ENCODE measurements at regions not wholly inside any gene's neighbourhood (a gene's known extent, or its start where the extent isn't known, plus 50 kb on each side); places are given as distances from the start of the nearest gene placed in this dataset.

DNA sequence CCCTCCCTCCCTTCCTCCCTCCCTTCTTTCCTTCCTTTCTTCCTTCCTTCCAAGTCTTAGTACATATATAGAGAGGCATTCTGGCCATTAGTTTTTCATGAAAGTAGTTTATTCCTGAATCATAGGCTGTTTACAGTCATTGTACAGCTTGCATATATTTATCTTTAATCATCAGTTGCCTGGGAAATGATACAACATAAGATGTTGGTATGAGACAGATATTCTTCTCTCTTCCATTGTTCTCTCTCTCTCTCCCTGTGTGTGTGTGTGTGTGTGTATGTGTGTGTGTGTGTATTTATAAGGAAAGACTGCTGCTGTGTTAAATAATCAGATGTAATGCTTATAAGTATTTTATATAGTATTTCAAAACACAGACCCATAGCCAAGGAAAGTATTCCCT lies 289.8 kb upstream of the UBE2E3 start:
- H3K36me3 ChIP-seq (ENCODE audit: control insufficient read depth, insufficient read depth, low read length) = no peaks in the 10 kb centered on the region
- no peaks in the 10 kb centered on the region for H3K27me3 ChIP-seq (ENCODE audit: control insufficient read depth, insufficient read depth, low read length)
- TF ChIP-seq, protein P1, sequence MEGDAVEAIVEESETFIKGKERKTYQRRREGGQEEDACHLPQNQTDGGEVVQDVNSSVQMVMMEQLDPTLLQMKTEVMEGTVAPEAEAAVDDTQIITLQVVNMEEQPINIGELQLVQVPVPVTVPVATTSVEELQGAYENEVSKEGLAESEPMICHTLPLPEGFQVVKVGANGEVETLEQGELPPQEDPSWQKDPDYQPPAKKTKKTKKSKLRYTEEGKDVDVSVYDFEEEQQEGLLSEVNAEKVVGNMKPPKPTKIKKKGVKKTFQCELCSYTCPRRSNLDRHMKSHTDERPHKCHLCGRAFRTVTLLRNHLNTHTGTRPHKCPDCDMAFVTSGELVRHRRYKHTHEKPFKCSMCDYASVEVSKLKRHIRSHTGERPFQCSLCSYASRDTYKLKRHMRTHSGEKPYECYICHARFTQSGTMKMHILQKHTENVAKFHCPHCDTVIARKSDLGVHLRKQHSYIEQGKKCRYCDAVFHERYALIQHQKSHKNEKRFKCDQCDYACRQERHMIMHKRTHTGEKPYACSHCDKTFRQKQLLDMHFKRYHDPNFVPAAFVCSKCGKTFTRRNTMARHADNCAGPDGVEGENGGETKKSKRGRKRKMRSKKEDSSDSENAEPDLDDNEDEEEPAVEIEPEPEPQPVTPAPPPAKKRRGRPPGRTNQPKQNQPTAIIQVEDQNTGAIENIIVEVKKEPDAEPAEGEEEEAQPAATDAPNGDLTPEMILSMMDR (IDR thresholded peaks at IDR 0.05) = no peak
- H3K4me1 ChIP-seq (ENCODE audit: control insufficient read depth, insufficient read depth, low read length) = no peaks in the 10 kb centered on the region
- no peak overlapping the region for H3K27ac Mint-ChIP-seq
- H3K27ac ChIP-seq (ENCODE audit: low read length) = no peak overlapping the region
- H3K27me3 Mint-ChIP-seq (ENCODE audit: low read depth in 2 of 2) = no peaks in the 10 kb centered on the region
- H3K4me3 ChIP-seq (ENCODE audit: low read length) = no peak overlapping the region
- H3K9me3 ChIP-seq (ENCODE audit: control insufficient read depth, insufficient read depth, low read length) = no peaks in the 10 kb centered on the region
- intact Hi-C loops (cut with micrococcal nuclease) = no loop called here
- H3K36me3 Mint-ChIP-seq = no peaks in the 10 kb centered on the region
- DNase-seq (no peak), ATAC-seq (no peak)
- H3K9me3 Mint-ChIP-seq = no peaks in the 10 kb centered on the region
- no peaks in the 10 kb centered on the region for H3K4me1 Mint-ChIP-seq
- no peak overlapping the region for H3K4me3 Mint-ChIP-seq

DNA sequence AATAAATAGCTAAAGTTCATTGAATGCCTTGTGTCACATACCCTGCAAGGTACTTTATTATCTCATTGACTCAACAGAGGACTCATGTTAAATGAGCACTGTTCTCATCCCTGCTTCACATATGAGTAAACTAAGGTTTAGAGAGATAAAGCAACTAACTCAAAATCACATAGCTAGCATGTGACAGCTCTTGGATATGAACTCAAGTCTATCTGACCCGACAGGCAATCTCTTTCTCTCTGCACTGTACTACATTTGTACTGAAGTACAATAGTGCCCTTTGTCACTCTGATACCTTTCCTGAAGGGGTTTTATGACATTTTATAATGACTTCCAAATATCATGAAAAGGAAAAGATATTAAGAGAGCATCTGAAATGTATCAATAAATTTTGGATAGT lies 297.5 kb upstream of the UBE2E3 start:
- Mint-ChIP-seq H3K27me3 (ENCODE audit: low read depth in 2 of 2) (peaks cover 2 to 9% of the 10 kb centered on the region in 2 donors), H3K27ac (no peak overlapping the region), H3K9me3 (peaks cover 0 to 2% of the 10 kb centered on the region in 2 donors), H3K36me3 (no peaks in the 10 kb centered on the region), H3K4me3 (no peak overlapping the region), H3K4me1 (no peaks in the 10 kb centered on the region)
- intact Hi-C loops (cut with micrococcal nuclease) = no loop called here
- ATAC-seq (no peak), DNase-seq (no peak)
- WGBS (ENCODE audit: insufficient coverage) = 73% methylated on average over 1 of the region's 1 CpG
- no peak overlapping the region for H3K27ac ChIP-seq (ENCODE audit: low read length)
- no peak overlapping the region for H3K4me3 ChIP-seq (ENCODE audit: low read length)
- no peaks in the 10 kb centered on the region for H3K36me3 ChIP-seq (ENCODE audit: control insufficient read depth, insufficient read depth, low read length)
- TF ChIP-seq, protein P1 (IDR thresholded peaks at IDR 0.05) = no peak
- no peaks in the 10 kb centered on the region for H3K4me1 ChIP-seq (ENCODE audit: control insufficient read depth, insufficient read depth, low read length)
- no peaks in the 10 kb centered on the region for H3K9me3 ChIP-seq (ENCODE audit: control insufficient read depth, insufficient read depth, low read length)
- H3K27me3 ChIP-seq (ENCODE audit: control insufficient read depth, insufficient read depth, low read length) = no peaks in the 10 kb centered on the region

DNA sequence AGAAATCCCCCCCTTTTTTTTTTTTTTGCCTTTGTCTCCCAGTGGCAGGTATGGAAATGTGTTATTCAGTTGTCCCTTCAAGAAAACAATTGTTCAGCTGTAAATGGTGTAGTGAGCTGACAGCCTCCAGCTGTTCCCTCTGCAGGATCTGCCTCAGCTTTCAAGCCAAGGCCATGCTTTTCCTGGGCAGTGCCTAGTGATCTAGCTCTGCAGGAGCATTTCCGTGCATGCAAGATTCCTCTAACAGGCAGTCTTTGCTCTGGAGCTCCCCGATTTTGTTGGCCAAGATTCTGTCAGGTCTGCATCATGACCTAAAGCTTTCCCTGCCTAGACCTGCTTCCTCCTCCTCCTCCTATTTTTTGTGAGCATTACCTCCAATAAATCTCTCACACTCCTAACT lies 300.7 kb upstream of the UBE2E3 start:
- H3K4me1 ChIP-seq (ENCODE audit: control insufficient read depth, insufficient read depth, low read length) = no peaks in the 10 kb centered on the region
- DNase-seq = no peak
- Mint-ChIP-seq H3K4me1 (no peaks in the 10 kb centered on the region), H3K27ac (no peak overlapping the region), H3K36me3 (no peaks in the 10 kb centered on the region), H3K4me3 (no peak overlapping the region), H3K9me3 (peaks cover 2% of the 10 kb centered on the region in 2 donors), H3K27me3 (ENCODE audit: low read depth in 2 of 2) (peaks cover 4 to 9% of the 10 kb centered on the region in 2 donors)
- H3K36me3 ChIP-seq (ENCODE audit: control insufficient read depth, insufficient read depth, low read length) = no peaks in the 10 kb centered on the region
- no peak overlapping the region for H3K27ac ChIP-seq (ENCODE audit: low read length)
- 72% methylated on average over 2 of the region's 2 CpGs for WGBS (ENCODE audit: insufficient coverage)
- H3K27me3 ChIP-seq (ENCODE audit: control insufficient read depth, insufficient read depth, low read length) = no peaks in the 10 kb centered on the region
- ATAC-seq = no peak
- TF ChIP-seq, protein P1 (IDR thresholded peaks at IDR 0.05) = no peak
- no peak overlapping the region for H3K4me3 ChIP-seq (ENCODE audit: low read length)
- intact Hi-C loops (cut with micrococcal nuclease) = no loop called here
- H3K9me3 ChIP-seq (ENCODE audit: control insufficient read depth, insufficient read depth, low read length) = no peaks in the 10 kb centered on the region

DNA sequence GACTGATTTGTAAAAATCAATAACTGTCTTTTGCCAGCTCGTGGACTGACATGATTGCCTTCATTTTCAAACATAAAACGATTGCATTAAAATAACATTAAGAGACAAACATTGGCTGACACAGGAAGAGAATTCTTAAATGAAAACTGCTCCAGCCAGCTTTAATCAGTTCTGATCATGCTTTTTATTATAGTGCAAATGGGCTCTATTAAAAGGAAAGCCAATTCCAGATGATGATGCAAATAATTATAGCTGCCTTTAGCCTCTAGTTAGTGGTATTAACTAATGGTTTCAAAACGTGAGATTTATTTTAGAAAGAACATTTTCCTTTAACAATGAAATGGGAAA lies 301.8 kb upstream of the UBE2E3 start:
- no peaks in the 10 kb centered on the region for H3K4me1 ChIP-seq (ENCODE audit: control insufficient read depth, insufficient read depth, low read length)
- no peak overlapping the region for H3K4me3 ChIP-seq (ENCODE audit: low read length)
- no peak for DNase-seq
- H3K27ac Mint-ChIP-seq = no peak overlapping the region
- WGBS (ENCODE audit: insufficient coverage) = 72% methylated on average over 2 of the region's 3 CpGs
- no peak overlapping the region for H3K4me3 Mint-ChIP-seq
- H3K27me3 Mint-ChIP-seq (ENCODE audit: low read depth in 2 of 2) = peaks cover 4 to 9% of the 10 kb centered on the region in 2 donors
- no peaks in the 10 kb centered on the region for H3K9me3 ChIP-seq (ENCODE audit: control insufficient read depth, insufficient read depth, low read length)
- no peaks in the 10 kb centered on the region for H3K36me3 Mint-ChIP-seq
- ATAC-seq = no peak
- no peaks in the 10 kb centered on the region for H3K27me3 ChIP-seq (ENCODE audit: control insufficient read depth, insufficient read depth, low read length)
- H3K36me3 ChIP-seq (ENCODE audit: control insufficient read depth, insufficient read depth, low read length) = no peaks in the 10 kb centered on the region
- TF ChIP-seq, protein P1 (IDR thresholded peaks at IDR 0.05) = no peak
- no peak overlapping the region for H3K27ac ChIP-seq (ENCODE audit: low read length)
- intact Hi-C loops (cut with micrococcal nuclease) = no loop called here
- H3K9me3 Mint-ChIP-seq = peaks cover 2% of the 10 kb centered on the region in 2 donors
- H3K4me1 Mint-ChIP-seq = no peaks in the 10 kb centered on the region

All from natural killer cell (primary cell).